Stimulated activated naive CD8-positive, alpha-beta T cell treated with anti-CD3 and anti-CD28 coated beads, Interleukin-15, Interleukin-2, amounts not matched to agents 100 U/mL and 50 U/mL, for 24 hours (primary cell): ENCODE measurements at regions not wholly inside any gene's neighbourhood (a gene's known extent, or its start where the extent isn't known, plus 50 kb on each side); places are given as distances from the start of the nearest gene placed in this dataset.

ENCODE experiments used
- ATAC-seq: fragments of 150-1000 bp; cut with Tn5 transposase; one replicate; pipeline ENCODE4 v1.10.0; 2021
- DNase-seq: peaks from one replicate; pipeline ENCODE4 v3.0.0; 2021

DNA sequence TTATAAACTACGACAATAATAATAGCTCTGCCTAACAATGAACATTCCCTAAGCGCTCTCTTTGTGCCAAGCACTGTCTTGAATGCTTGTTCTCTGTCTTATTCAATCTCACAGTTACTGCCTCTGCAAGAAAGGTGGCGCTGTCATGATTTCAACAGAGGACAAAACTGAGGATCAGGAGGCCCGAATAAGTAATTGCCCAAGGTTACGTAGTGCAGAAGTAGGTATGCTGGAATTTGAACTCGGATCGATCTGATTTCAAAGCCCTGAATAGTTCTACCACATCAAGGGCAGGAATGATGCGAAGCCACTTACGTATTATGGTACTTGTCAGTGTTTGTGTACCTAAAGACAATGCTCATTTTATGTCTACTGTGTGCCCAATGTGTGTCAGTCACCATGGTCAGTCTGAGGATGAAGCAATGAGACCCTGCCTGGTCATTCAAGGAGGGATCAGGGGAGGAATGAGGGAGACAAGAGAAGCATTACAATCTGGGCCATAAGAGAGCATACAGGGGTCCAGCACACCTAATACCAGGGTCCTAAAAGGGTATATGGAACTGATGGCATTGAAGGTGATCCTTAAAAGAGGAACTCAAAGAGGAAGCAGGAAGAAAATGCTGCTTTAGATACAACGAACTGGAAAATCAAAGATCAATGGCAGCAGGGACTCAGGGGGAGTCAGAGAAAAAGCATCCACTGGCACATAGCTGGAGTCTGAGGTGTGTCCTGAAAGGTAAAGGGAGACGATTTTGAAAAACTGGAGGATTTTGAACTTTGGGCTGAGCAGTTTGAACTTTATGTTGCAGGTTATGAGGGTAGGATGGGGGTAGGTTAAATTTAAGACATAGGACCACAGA lies 389.2 kb downstream of the PLPP3 start:
- DNase-seq: no peak
- ATAC-seq: no peak

DNA sequence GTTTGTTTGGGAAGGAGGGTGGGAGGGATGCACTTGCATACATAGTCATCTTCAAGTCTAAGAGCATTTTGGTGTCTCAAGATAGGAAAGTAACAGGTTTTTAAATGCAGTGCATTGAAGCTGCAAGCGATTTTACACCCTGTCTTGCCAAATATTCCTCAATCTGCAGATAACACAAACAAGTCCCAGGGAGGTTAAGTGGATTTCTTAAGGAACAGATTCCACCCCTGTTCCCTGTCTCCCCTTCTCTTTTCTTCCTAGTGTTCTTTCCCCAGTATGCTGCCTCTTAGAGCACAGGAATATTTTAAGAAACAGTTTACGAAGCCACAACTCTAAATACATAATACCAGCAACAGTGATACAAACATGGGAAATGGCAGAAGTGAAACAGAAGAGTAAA lies 389.9 kb downstream of the PLPP3 start:
- DNase-seq: no peak
- no peak for ATAC-seq

DNA sequence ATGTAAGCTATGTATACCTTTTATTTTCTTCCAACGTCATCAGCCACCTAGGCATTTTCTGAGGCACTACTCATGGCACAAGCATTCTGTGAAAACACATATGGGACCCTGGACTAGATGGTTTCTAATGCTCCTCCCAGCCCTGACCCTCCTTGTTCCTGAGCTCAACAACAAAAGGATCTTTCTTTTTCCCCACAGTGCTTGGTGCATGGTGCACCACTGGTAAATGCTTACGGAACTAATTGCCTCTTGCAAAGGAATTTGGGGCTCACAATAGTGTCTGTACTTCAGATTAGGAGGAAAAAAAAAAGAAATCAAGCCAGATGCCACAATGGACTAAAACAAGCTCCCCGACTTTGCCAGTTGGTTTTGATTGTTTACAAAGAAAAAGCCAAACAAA lies 390.5 kb downstream of the PLPP3 start:
- no peak for DNase-seq
- ATAC-seq: no peak

DNA sequence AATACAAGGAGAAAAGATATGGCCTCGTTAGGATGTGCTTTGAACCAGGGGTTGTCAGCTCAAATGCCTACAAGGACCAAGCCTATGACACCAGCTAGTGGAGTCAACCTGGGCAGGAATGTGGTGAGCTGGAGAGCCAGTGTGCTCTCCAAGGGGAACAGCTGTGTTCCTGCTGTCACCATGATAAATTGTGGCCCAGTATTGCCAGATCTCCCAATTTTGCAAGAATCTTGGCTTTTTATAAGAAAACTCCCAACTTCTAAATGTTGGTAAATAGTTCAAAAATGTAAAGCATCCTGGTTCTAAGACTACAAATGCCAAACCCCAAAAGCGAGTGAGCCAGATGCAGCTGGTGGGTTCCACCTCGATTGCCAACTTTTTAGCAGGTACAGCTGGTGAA lies 391.1 kb downstream of the PLPP3 start:
- no peak for ATAC-seq
- DNase-seq: no peak

DNA sequence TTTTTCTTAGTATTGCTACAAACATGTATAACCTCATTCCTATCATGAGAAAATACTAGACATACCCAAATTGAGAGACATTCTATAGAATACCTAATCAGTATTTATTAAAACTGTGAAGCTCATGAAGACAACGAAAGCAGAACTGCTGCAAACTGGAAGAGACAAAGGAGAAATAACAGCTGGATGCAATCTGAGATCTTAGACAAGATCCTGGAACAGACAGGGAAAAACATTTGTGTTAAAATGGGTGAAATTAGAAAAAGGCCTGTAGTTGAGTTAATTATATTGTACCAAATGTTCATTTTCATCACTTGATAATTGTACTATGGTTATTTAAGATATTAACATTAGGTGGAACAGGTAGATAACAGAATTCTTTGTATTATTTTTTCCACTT lies 392.0 kb downstream of the PLPP3 start:
- DNase-seq (no peak), ATAC-seq (no peak)

DNA sequence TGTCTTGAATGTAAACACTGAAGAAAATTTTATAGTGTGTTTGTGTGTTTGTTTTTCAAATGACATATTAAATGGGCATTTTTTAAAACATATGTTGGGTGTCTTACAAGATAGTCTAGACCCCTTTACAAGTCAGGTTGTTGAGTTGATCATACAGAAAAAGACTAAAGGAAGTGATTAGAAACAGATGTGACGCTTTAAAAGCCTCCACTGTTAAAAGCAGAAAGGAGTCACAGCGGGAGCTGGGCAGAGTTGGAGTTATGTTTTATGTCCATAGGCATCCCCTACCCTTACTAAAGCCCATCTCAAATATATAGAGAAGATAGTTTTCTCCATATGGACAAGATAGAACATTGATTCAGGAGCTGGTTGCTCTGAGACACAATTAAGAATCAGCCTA lies 393.9 kb downstream of the PLPP3 start:
- ATAC-seq (no peak), DNase-seq (no peak)

DNA sequence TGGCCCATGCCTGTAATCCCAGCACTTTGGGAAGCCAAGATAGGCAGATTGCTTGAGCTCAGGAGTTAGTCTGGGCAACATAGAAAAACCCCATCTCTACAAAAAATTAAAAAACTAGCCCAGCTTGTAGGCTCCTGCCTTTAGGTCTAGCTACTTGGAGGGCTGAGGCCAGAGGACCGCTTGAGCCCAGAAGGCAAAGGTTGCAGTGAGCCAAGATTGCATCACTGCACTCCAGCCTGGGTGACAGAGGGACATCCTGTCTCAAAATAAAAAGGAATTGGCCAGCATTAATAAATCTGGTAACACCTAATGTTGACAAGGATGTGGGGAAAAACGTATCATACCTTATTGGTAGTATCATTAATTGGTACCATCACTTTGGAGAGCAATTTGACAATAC lies 396.2 kb downstream of the PLPP3 start:
- DNase-seq (no peak), ATAC-seq (no peak)

DNA sequence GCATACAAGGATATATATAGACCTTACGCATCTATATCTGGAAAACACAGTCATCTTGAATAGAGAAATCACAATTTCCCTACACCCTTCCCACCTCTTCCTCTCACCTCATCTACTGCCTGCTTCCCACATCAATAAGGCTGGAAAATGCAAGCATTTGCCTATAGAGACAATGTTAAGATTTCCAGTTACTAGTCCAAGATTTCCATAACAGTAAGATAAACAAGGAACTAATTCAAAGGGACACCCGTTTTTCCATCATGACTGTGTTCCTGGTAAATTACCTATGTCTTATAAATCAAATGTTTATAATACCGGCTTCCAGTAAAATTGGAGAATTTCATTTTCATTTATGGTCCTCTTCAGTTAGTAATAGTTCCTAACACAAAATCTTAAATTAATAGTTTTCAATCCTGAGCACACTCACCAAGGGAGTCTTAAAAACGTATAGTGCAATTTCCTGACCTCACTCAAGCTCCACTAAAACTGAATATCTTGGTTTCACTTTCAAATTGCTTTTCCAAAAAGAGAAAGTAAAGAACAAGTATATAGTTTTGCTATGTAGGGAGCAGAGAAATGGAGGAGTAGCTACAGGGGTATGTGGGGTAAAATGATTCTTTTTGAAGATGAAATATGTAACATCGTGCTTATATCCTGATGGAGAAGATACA lies 398.7 kb downstream of the PLPP3 start:
- ATAC-seq (no peak), DNase-seq (no peak)

DNA sequence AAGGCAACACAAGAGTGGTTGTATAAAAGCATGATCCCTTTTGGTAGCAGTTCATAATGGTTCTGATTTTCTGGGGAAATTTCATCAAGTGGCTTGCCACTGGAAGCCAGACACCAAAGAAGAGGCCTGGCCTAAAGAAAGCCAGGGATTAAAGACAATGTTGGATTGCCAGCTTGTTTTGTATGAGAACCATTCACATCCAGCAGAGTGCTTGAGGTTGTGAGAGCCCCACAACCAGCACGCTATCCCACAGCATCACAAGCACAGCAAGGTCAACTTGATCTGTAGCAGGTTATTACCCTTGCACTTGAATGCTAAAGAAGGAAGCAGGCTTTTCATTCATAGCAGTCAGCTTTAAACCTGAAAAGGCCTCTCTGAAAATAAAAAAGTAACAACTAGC lies 399.8 kb downstream of the PLPP3 start:
- ATAC-seq (no peak), DNase-seq (no peak)

DNA sequence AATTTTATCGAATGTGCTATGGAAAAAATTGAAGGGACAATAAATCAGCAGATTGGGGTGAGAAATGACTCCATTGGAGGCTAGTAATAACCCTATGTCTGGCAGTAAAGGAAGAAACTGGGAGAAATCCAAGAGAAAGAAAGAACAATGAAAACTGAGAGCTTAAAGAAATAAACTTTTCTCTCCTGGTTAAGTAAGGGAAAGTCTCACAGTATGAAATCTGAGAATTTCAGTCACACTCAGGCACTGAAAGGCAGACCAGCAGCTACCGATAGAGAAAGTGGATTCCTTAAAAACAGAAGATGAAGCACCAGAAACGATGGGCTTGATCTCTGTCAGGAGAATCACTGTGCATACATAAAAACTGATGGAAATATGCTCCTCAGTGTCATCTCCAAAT lies 404.2 kb downstream of the PLPP3 start:
- ATAC-seq (no peak), DNase-seq (no peak)

DNA sequence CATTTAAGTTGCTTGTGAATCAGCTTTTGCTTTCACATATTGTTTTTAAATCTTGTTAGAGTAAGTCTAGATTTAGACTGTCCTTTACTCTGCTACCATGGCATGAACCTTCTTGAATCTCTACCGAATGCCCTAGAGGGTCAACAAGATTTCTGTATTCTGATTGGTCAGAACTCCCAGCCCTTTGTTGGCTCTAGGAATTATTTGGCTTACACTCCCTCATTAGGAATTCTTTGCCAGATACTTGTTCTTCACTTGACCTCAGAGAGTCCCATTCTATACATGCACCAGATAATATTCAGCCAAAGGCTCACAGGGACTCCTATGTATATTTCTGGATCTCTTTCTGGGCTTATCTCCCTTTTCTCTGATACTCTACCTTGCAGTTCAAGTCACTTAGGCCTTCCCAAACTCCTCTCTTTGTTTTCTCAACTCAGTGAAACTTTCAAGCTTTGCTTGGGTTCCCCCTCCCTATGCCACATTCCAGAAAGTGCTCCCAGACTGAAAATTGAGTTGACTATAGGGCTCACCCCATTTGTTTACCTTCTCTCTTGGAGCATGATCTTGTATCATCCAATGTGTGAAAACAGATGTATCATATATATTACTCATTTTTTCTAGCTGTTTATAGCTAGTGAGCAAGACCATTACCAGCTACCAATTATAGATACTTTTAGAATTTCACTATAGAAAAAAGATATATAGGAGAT lies 405.0 kb downstream of the PLPP3 start:
- DNase-seq (no peak), ATAC-seq (no peak)

DNA sequence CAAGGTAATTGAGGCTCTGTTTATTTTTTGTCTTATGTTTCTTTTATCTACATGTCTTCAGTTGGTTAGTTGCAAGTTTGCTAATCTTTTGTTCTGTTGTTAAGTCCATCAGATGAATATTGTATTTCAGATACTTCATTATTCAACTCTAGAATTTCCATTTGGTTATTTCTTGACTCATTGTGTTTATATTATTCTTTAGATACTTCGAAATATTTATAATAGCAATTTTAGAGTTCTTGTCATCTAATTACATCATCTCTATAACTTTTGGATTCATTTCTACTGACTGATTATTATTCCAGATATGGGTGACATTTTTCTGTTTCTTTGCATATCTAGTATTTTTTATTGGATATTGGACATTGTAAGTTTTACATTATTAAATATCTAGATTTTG lies 405.6 kb downstream of the PLPP3 start:
- ATAC-seq (no peak), DNase-seq (no peak)

DNA sequence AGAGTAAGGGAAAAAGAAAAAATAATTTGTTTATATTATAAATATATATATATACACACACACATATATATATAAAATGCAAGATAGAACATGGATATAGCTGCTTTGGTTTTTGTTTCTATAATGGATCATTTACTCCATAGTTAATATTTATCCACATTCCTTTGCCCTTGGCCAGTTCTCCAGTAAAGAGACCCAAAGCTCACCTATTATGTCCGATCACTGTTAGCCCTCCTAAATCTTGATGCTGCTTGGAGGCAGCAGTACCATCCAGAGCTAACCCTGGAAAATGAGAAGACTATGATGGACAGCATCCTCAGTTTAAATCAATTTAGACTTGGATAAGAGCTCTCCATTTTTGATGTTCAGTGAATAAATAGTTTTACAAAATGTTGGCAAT lies 407.7 kb downstream of the PLPP3 start:
- DNase-seq: no peak

DNA sequence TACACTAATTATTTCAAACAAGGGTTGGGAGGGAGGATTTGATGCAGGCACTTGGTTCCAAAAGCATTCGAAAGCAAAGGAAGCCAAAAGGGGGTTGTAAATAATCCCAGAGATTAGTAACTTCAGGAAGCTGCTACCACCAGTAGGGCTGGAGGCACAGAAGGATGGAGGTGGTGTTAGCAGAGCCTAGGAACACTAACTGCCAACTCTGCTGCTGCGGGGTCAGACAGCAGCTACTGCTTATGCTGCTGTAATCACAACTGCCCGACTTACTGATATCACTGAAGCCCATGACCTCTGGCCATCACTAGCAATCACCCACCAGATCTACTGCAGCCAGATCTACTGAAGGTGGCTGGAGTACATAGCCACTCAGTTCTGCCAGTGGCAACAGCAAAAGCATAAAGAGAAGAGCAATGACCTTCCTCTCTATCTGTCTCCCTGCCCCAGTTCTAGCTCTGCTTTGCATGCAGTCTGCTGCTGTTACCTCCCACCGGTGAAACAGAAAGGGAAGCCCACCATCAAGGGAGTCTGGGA lies 408.5 kb downstream of the PLPP3 start:
- ATAC-seq (no peak), DNase-seq (no peak)

More for the DNA sequence above, 407.7 kb downstream of the PLPP3 start:
- no peak for ATAC-seq

DNA sequence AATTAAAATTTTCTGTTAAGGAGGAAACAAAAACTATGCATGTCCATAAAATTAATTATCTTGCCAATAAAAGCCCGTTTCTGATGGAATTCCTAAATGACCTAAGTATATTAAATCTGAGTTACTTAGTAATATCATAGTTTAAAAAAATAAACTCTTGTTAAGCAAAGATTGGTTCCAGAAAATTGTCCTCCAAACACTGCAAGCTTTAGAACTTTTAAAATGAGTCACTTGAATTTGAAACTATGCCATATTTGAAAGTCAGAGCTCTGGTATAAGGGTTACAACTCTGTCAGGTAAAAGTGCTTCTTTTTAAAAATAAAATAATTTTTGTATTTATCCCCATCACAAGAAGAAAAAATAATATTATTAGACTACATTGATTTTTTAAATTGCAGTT lies 409.5 kb downstream of the PLPP3 start:
- DNase-seq (no peak), ATAC-seq (no peak)

DNA sequence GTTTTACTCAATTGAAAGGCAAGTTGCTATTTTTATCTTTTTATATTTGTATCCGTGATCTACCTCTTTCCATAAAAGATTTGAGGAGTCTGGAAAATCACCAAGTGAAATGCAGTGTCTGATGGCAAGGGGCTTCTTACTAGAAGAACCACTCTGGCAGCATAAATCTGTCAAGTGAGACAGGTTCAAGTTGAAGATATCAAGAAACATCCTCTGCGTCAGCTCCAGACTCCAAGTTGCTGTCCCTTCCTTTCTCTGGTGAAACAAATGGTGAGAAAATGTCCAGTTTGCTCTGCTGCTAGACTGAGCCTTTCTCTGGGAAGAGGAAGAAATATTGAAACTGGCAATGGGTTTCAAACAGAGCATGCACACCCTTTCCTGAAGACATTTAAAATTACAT lies 411.2 kb downstream of the PLPP3 start:
- DNase-seq (no peak), ATAC-seq (no peak)

DNA sequence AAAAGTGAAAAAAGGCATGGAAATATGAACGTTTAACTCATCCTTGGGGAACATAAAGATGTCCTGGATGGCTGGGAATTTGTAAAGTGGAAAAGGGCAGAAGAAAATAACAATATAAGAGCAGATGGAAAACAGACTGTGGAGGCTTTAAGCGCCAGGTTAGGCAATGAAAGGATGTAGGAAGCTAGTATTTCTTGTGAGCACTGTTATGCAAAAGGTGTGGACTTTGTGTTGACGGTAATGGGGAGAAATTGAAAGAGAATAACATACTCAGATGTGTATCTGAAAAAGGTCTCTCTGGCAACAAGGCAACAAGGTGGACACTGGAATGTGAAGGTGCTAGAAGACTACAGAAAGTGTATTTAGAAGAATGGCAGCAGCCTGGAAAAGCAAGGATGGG lies 411.8 kb downstream of the PLPP3 start:
- no peak for ATAC-seq

DNA sequence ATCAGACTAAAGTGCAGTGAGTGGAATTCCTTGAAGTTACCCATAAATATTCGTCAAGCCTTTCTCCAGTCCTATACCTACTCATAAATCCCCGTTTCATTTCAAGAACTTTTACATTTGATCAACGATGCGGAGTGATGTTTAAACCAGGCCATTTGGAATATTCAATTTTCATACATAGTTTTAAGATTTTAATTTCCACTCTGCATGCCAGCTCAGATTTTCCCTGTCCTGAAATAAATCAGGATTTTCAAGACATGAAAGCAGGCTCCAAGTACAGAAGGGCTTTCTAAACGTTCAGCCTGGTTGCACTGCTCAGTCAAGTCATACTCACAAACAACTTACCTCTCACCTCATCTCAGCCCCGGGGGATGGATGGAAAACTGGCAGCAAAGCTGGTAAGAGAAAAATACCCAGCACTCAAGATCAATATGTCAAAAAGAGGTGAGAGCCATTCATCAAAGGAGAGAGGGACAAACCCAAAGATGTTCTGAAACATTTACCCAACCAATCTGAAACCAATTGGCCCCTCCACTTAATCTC lies 418.5 kb downstream of the PLPP3 start:
- ATAC-seq (no peak), DNase-seq (no peak)

More for the DNA sequence above, 411.8 kb downstream of the PLPP3 start:
- no peak for DNase-seq

DNA sequence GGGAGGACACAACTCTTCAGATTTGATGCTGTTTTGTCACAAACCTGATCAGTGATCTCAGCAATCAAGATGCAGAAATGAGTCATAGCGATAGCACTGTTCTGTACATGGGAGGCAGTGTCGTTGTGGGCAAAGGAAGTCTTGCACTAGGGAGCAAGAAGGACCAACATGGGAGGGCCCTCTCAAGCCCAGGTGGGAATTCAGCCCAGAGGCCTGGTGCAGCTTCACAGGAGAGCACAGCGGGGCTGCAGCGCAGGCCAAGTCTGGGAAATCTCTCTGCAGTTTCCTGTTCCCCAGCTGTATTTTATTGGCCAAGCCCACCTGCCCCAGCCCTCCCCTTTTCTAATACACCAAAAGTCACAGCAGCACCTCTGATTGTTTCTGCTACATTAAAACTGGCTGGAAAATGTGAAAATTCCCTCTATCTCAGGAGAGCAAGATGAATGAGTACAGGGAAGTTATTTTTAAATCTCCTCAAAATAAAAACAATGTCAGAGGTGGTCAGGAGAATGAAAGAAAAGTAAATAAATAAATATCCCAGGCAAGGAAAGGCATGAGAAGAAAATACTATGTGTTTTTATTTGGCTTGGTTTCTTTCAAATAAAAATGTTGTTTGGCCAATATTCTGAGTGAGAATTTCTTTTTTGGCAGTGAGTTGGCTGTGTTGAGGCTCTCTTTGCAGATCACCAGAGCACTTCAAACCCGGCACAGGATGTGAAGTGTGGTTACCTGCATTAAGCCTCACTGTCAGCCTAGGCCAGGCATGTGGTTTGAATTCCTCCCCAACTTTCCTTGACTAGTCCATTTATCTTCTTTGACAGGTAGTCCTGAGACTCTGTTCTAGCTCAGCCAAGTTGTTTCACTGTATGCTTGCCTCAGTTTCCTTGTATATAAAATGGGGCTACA lies 422.1 kb downstream of the PLPP3 start:
- DNase-seq (no peak), ATAC-seq (no peak)

DNA sequence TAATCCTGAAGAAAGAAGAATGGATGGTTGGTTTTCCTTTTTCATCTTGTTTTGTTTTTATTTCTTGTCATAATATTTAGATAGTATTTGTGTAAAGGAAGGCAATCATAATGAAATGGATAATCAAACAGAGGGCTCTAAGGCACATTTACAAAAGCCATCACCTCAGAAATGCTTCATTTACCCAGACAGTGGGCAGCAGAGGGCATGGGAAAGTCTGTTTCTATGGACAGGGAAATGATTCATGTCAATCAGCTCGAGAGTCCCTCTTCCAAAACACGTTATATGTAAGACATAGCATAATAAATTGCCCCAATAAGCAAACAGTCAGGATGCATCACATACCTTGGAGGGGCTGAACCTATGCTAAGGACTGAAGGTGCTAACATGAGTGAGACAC lies 426.1 kb downstream of the PLPP3 start:
- DNase-seq (no peak), ATAC-seq (no peak)

DNA sequence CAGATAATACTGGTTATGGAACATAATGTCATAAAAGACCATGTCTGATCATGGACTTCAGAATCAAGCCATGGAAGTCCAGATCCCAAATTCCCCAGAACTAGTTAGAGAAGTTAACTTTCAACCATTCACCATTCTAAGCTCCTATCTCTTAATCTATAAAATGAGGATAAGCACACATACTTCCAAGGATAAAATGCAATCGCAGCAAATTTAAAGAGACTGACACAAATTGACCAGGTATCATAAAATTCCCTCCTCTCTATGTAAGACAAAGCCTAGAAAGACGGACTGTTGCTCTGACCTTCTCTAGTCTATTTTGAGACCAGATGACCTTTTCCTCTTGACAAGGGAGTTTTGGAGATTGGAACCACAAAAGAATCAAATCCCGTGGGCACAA lies 426.7 kb downstream of the PLPP3 start:
- ATAC-seq (no peak), DNase-seq (no peak)

DNA sequence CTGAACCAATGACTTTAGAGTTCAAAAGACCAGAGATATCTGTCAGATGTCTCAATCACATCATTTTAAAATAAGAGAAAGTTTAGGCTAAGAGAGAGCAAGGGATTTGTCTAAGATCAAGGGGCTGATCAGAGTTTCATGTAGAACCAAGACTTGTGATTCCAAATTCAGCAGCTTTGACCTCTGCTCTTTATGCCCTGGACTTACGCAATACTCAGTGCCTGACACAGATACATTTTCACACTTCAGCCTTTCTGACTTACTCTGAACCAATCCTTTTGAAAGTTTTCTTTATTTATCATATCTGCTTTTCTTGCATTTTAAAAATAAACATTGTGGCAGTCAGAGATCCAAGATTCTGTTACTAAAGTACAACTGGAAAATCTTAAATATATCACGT lies 428.0 kb downstream of the PLPP3 start:
- DNase-seq (no peak), ATAC-seq (no peak)
